K562 (cell line): ENCODE measurements at regions not wholly inside any gene's neighbourhood (a gene's known extent, or its start where the extent isn't known, plus 50 kb on each side); places are given as distances from the start of the nearest gene placed in this dataset.

Experiments used
- BRD9 ChIP-seq: fragments of 450-650 bp; IDR thresholded peaks from 2 replicates; pipeline ENCODE4 v1.6.1; 2018; ENCODE audit warnings: low read depth; ENCODE audit not compliant: partially characterized antibody
- C11orf30 ChIP-seq: fragments of 450-650 bp; IDR thresholded peaks from 2 replicates; pipeline ENCODE4 v1.6.1; 2016; ENCODE audit warnings: low read depth, mild to moderate bottlenecking
- CBFA2T2 ChIP-seq: fragments of 450-650 bp; conservative IDR thresholded peaks from 2 replicates; pipeline ENCODE4 v1.6.1; 2017; ENCODE audit warnings: mild to moderate bottlenecking
- EZH2 ChIP-seq: IDR thresholded peaks from 2 replicates; pipeline ENCODE4 v1.6.1; 2012; ENCODE audit warnings: low read depth, mild to moderate bottlenecking, inconsistent platforms, low read length, borderline replicate concordance
- MAZ ChIP-seq, 2 experiments: fragments of 450-650 bp in 1 of 2; sonication (generic) in 1 of 2; formaldehyde crosslinking; IDR thresholded peaks in 1 of 2; conservative IDR thresholded peaks in 1 of 2; 2 replicates each; pipeline versions ENCODE4 v1.4.0 to v1.5.0; 2020; ENCODE audit warnings: mild to moderate bottlenecking in 1 of 2, missing genetic modification reagents in 1 of 2
- MXI1 ChIP-seq: IDR thresholded peaks from 2 replicates; pipeline ENCODE4 v1.6.1; 2011; ENCODE audit warnings: low read depth, mild to moderate bottlenecking, improper control_type of control experiment, low read length
- NCOR1 ChIP-seq: fragments of 450-650 bp; IDR thresholded peaks from 2 replicates; pipeline ENCODE4 v1.6.1; 2016; ENCODE audit warnings: mild to moderate bottlenecking, moderate library complexity
- POLR3G ChIP-seq: IDR thresholded peaks from 2 replicates; pipeline ENCODE4 v1.6.1; 2011; ENCODE audit not compliant: insufficient read length, insufficient replicate concordance; ENCODE audit errors: extremely low read depth
- RBM34 ChIP-seq: fragments of 200-400 bp; formaldehyde crosslinking; IDR thresholded peaks from 2 replicates; pipeline ENCODE4 v1.6.1; 2018; ENCODE audit warnings: low read length, borderline replicate concordance; ENCODE audit not compliant: insufficient read depth
- SLC30A9 ChIP-seq: fragments of 250-450 bp; sonication (Bioruptor Pico); IDR thresholded peaks from 2 replicates; pipeline ENCODE4 v1.8.0; 2022; ENCODE audit warnings: mild to moderate bottlenecking, moderate library complexity
- SMARCC2 ChIP-seq: fragments of 450-650 bp; IDR thresholded peaks from 2 replicates; pipeline ENCODE4 v1.6.1; 2017; ENCODE audit warnings: antibody characterized with exemption, moderate library complexity, mild to moderate bottlenecking, low read depth
- TCFL5 ChIP-seq: fragments of 250-450 bp; sonication (Bioruptor Pico); conservative IDR thresholded peaks from 2 replicates; pipeline ENCODE4 v1.6.1; 2021; ENCODE audit warnings: mild to moderate bottlenecking, moderate library complexity, matching md5 sums
- ZFP30 ChIP-seq: fragments of 250-450 bp; sonication (Bioruptor Pico); IDR thresholded peaks from 2 replicates; pipeline ENCODE4 v1.8.0; 2022; ENCODE audit warnings: moderate library complexity, mild to moderate bottlenecking, inconsistent platforms, borderline replicate concordance
- ZNF184 ChIP-seq: sonication (generic); formaldehyde crosslinking; IDR thresholded peaks from 2 replicates; pipeline ENCODE4 v1.5.0; 2020; ENCODE audit warnings: missing genetic modification reagents
- ZNF316 ChIP-seq: fragments of 450-650 bp; IDR thresholded peaks from 2 replicates; pipeline ENCODE4 v1.6.1; 2016
- ZNF785 ChIP-seq: fragments of 250-450 bp; sonication (Bioruptor Pico); IDR thresholded peaks from 2 replicates; pipeline ENCODE4 v1.4.0; 2020; ENCODE audit warnings: mild to moderate bottlenecking
- TF ChIP-seq, protein P1 (sequence below): fragments of 250-450 bp; sonication (Bioruptor Pico); IDR thresholded peaks from 2 replicates; pipeline ENCODE4 v1.4.0; 2020
- TF ChIP-seq, protein P2 (sequence below): fragments of 450-650 bp; formaldehyde crosslinking; IDR thresholded peaks from 2 replicates; pipeline ENCODE4 v1.4.0; 2022; ENCODE audit warnings: missing genetic modification characterization
- TF ChIP-seq, protein P3 (sequence below), 2 experiments: IDR thresholded peaks; 2 replicates each; pipeline ENCODE4 v1.6.1; 2012; ENCODE audit warnings: improper control_type of control experiment in 2 of 2, low read depth in 2 of 2, low read length in 2 of 2, borderline replicate concordance in 1 of 2
- TF ChIP-seq, protein P4 (sequence below): fragments of 200-400 bp; formaldehyde crosslinking; IDR thresholded peaks from 2 replicates; pipeline ENCODE4 v1.6.1; 2017; ENCODE audit warnings: mild to moderate bottlenecking, low read depth, low read length, moderate library complexity
- TF ChIP-seq, protein P5 (sequence below): fragments of 250-450 bp; sonication (Bioruptor Pico); IDR thresholded peaks from 2 replicates; pipeline ENCODE4 v1.8.0; 2021; ENCODE audit warnings: moderate library complexity, mild to moderate bottlenecking, inconsistent platforms

DNA sequence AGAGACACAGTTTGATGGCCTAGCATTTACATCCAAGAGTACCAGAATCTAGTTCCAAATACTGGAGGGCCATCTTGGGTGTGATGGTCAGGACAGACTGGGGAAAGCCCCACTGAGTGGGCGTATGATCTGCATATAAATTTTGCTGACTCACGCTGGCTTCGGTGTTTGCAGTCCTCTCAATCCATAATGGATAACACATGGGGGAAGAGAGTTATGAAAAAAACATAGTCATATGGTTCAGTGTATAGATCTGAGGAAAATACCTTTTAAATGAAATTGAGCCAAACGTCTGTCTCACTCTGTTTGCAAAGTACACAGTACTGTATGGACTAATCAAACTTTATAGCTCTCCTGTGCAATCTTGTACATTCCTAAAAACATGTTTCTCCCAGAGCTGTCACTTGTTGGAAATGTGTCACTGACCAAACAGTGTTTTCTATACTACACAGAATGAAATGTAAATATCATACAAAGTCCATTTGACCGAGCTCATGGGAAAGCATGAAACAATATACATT is 125.3 kb upstream of the THBS1 start (continued):
- TF ChIP-seq SMARCC2 = no peak
- no peak for TF ChIP-seq EZH2
- TF ChIP-seq, protein P1, sequence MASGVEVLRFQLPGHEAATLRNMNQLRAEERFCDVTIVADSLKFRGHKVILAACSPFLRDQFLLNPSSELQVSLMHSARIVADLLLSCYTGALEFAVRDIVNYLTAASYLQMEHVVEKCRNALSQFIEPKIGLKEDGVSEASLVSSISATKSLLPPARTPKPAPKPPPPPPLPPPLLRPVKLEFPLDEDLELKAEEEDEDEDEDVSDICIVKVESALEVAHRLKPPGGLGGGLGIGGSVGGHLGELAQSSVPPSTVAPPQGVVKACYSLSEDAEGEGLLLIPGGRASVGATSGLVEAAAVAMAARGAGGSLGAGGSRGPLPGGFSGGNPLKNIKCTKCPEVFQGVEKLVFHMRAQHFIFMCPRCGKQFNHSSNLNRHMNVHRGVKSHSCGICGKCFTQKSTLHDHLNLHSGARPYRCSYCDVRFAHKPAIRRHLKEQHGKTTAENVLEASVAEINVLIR (CRISPR knock-in tag) = no peak
- TF ChIP-seq ZFP30 (CRISPR knock-in tag) = no peak
- TF ChIP-seq POLR3G = no peak
- TF ChIP-seq C11orf30 = peak; percentile 92
- TF ChIP-seq ZNF785 (CRISPR knock-in tag) = no peak
- no peak for TF ChIP-seq CBFA2T2
- no peak for TF ChIP-seq TCFL5 (CRISPR knock-in tag)
- no peak for TF ChIP-seq NCOR1
- TF ChIP-seq SLC30A9 (CRISPR knock-in tag) = no peak
- peak; percentile 96 for TF ChIP-seq ZNF316
- TF ChIP-seq MAZ (CRISPR knock-in tag; conservative IDR thresholded peaks at IDR 0.05 in 1 of 2, IDR thresholded peaks at IDR 0.05 in 1 of 2) = no peak
- no peak for TF ChIP-seq MXI1
- TF ChIP-seq, protein P2, sequence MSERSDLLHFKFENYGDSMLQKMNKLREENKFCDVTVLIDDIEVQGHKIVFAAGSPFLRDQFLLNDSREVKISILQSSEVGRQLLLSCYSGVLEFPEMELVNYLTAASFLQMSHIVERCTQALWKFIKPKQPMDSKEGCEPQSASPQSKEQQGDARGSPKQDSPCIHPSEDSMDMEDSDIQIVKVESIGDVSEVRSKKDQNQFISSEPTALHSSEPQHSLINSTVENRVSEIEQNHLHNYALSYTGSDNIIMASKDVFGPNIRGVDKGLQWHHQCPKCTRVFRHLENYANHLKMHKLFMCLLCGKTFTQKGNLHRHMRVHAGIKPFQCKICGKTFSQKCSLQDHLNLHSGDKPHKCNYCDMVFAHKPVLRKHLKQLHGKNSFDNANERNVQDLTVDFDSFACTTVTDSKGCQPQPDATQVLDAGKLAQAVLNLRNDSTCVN (CRISPR knock-in tag) = no peak
- no peak for TF ChIP-seq ZNF184 (CRISPR knock-in tag)
- TF ChIP-seq, protein P3, sequence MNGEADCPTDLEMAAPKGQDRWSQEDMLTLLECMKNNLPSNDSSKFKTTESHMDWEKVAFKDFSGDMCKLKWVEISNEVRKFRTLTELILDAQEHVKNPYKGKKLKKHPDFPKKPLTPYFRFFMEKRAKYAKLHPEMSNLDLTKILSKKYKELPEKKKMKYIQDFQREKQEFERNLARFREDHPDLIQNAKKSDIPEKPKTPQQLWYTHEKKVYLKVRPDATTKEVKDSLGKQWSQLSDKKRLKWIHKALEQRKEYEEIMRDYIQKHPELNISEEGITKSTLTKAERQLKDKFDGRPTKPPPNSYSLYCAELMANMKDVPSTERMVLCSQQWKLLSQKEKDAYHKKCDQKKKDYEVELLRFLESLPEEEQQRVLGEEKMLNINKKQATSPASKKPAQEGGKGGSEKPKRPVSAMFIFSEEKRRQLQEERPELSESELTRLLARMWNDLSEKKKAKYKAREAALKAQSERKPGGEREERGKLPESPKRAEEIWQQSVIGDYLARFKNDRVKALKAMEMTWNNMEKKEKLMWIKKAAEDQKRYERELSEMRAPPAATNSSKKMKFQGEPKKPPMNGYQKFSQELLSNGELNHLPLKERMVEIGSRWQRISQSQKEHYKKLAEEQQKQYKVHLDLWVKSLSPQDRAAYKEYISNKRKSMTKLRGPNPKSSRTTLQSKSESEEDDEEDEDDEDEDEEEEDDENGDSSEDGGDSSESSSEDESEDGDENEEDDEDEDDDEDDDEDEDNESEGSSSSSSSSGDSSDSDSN (IDR thresholded peaks at IDR 0.05; ENCODE audit: borderline replicate concordance in 1 of 2, low read depth in 2 of 2, low read length in 2 of 2) = no peak
- TF ChIP-seq, protein P4, sequence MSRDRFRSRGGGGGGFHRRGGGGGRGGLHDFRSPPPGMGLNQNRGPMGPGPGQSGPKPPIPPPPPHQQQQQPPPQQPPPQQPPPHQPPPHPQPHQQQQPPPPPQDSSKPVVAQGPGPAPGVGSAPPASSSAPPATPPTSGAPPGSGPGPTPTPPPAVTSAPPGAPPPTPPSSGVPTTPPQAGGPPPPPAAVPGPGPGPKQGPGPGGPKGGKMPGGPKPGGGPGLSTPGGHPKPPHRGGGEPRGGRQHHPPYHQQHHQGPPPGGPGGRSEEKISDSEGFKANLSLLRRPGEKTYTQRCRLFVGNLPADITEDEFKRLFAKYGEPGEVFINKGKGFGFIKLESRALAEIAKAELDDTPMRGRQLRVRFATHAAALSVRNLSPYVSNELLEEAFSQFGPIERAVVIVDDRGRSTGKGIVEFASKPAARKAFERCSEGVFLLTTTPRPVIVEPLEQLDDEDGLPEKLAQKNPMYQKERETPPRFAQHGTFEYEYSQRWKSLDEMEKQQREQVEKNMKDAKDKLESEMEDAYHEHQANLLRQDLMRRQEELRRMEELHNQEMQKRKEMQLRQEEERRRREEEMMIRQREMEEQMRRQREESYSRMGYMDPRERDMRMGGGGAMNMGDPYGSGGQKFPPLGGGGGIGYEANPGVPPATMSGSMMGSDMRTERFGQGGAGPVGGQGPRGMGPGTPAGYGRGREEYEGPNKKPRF = no peak
- no peak for TF ChIP-seq RBM34
- no peak for TF ChIP-seq BRD9
- TF ChIP-seq, protein P5, sequence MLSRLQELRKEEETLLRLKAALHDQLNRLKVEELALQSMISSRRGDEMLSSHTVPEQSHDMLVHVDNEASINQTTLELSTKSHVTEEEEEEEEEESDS (CRISPR knock-in tag) = no peak
